GM04504 (cell line): ENCODE measurements at regions not wholly inside any gene's neighbourhood (a gene's known extent, or its start where the extent isn't known, plus 50 kb on each side); places are given as distances from the start of the nearest gene placed in this dataset.

ENCODE experiments used
- DNase-seq: peaks from one replicate; pipeline ENCODE4 v3.0.0-alpha.2; 2012; ENCODE audit warnings: low read depth

GRCh38 chr14:61948376-61948775 is 186.2 kb downstream of the SNAPC1 start:
- DNase-seq: no peak

- DNase-seq: no peak
Observed at GRCh38 chr14:61950340-61950739, 188.1 kb downstream of the SNAPC1 start.

- DNase-seq: no peak
Observed at GRCh38 chr14:61953602-61954001, 191.4 kb downstream of the SNAPC1 start.

GRCh38 chr14:61954306-61954705 is 192.1 kb downstream of the SNAPC1 start:
- no peak for DNase-seq

- DNase-seq: no peak
Observed at GRCh38 chr14:61956517-61956916, 194.3 kb downstream of the SNAPC1 start.

GRCh38 chr14:61959348-61959747 is 197.1 kb downstream of the SNAPC1 start:
- no peak for DNase-seq

- DNase-seq: no peak
Observed at GRCh38 chr14:61961369-61961768, 199.1 kb downstream of the SNAPC1 start.

GRCh38 chr14:61963926-61964325 is 201.7 kb downstream of the SNAPC1 start:
- DNase-seq: no peak

GRCh38 chr14:61965030-61965745 is 203.0 kb downstream of the SNAPC1 start:
- peak; percentile 36 for DNase-seq

- no peak for DNase-seq
Observed at GRCh38 chr14:61968207-61968606, 206.0 kb downstream of the SNAPC1 start.

GRCh38 chr14:61972711-61973110 is 210.5 kb downstream of the SNAPC1 start:
- no peak for DNase-seq

GRCh38 chr14:61973981-61974380 is 211.8 kb downstream of the SNAPC1 start:
- DNase-seq: no peak

GRCh38 chr14:61977217-61977616 is 215.0 kb downstream of the SNAPC1 start:
- DNase-seq: no peak

GRCh38 chr14:61988240-61988639 is 226.0 kb downstream of the SNAPC1 start:
- DNase-seq: no peak

GRCh38 chr14:61992139-61992538 is 229.9 kb downstream of the SNAPC1 start:
- no peak for DNase-seq

GRCh38 chr14:61992926-61993325 is 230.7 kb downstream of the SNAPC1 start:
- DNase-seq: no peak

- no peak for DNase-seq
Observed at GRCh38 chr14:61994589-61994988, 232.4 kb downstream of the SNAPC1 start.

- no peak for DNase-seq
Observed at GRCh38 chr14:61996753-61997152, 234.5 kb downstream of the SNAPC1 start.

- no peak for DNase-seq
Observed at GRCh38 chr14:61997161-61997560, 234.9 kb downstream of the SNAPC1 start.

- no peak for DNase-seq
Observed at GRCh38 chr14:62001963-62002362, 239.7 kb downstream of the SNAPC1 start.

GRCh38 chr14:62002642-62003041 is 240.4 kb downstream of the SNAPC1 start:
- no peak for DNase-seq

- DNase-seq: no peak
Observed at GRCh38 chr14:62003701-62004100, 241.5 kb downstream of the SNAPC1 start.

- no peak for DNase-seq
Observed at GRCh38 chr14:62006116-62006731, 244.0 kb downstream of the SNAPC1 start.

- DNase-seq: no peak
Observed at GRCh38 chr14:62015243-62015642, 253.0 kb downstream of the SNAPC1 start.
